ENCODE measurements at regions not wholly inside any gene's neighbourhood (a gene's known extent, or its start where the extent isn't known, plus 50 kb on each side); places are given as distances from the start of the nearest gene placed in this dataset.
A peak's percentile ranks its signal among the peaks of the same experiment; 100 is the strongest.

GRCh38 chrX:110425222-110426154 lies 66.8 kb downstream of the RTL9 start:
- no peaks in the 10 kb centered on the region for H3K36me3 Mint-ChIP-seq (ENCODE audit: unreplicated experiment)
- peaks cover 1% of the 10 kb centered on the region for H3K9me3 Mint-ChIP-seq (ENCODE audit: unreplicated experiment)
- peaks cover 2% of the 10 kb centered on the region for H3K27me3 Mint-ChIP-seq (ENCODE audit: unreplicated experiment)
- TF ChIP-seq CTCF (IDR thresholded peaks at IDR 0.05; ENCODE audit: partially characterized antibody, unreplicated experiment): no peak
- no peak for DNase-seq
- H3K27ac Mint-ChIP-seq (ENCODE audit: unreplicated experiment): no peak overlapping the region
- H3K4me1 Mint-ChIP-seq (ENCODE audit: low read depth, unreplicated experiment): no peaks in the 10 kb centered on the region
- no peak overlapping the region for H3K4me3 Mint-ChIP-seq (ENCODE audit: unreplicated experiment)

- Mint-ChIP-seq H3K36me3 (ENCODE audit: unreplicated experiment) (no peaks in the 10 kb centered on the region), H3K4me3 (ENCODE audit: unreplicated experiment) (no peak overlapping the region), H3K27me3 (ENCODE audit: unreplicated experiment) (peaks cover 2% of the 10 kb centered on the region), H3K4me1 (ENCODE audit: low read depth, unreplicated experiment) (peaks cover 1% of the 10 kb centered on the region), H3K27ac (ENCODE audit: unreplicated experiment) (no peak overlapping the region), H3K9me3 (ENCODE audit: unreplicated experiment) (peaks cover 1% of the 10 kb centered on the region)
- no peak for DNase-seq
- TF ChIP-seq CTCF (IDR thresholded peaks at IDR 0.05; ENCODE audit: partially characterized antibody, unreplicated experiment): no peak
Observed at GRCh38 chrX:110426155-110426504, 67.5 kb downstream of the RTL9 start.

GRCh38 chrX:110427076-110427475 lies 68.4 kb downstream of the RTL9 start:
- DNase-seq: no peak
- H3K36me3 Mint-ChIP-seq (ENCODE audit: unreplicated experiment): no peaks in the 10 kb centered on the region
- H3K9me3 Mint-ChIP-seq (ENCODE audit: unreplicated experiment): peaks cover 4% of the 10 kb centered on the region
- peaks cover 6% of the 10 kb centered on the region for H3K4me1 Mint-ChIP-seq (ENCODE audit: low read depth, unreplicated experiment)
- no peak overlapping the region for H3K4me3 Mint-ChIP-seq (ENCODE audit: unreplicated experiment)
- H3K27me3 Mint-ChIP-seq (ENCODE audit: unreplicated experiment): peaks cover 2% of the 10 kb centered on the region
- no peak overlapping the region for H3K27ac Mint-ChIP-seq (ENCODE audit: unreplicated experiment)
- no peak for TF ChIP-seq CTCF (IDR thresholded peaks at IDR 0.05; ENCODE audit: partially characterized antibody, unreplicated experiment)

GRCh38 chrX:110428144-110428543 lies 69.5 kb downstream of the RTL9 start:
- peaks cover 4% of the 10 kb centered on the region for H3K9me3 Mint-ChIP-seq (ENCODE audit: unreplicated experiment)
- DNase-seq: no peak
- peaks cover 10% of the 10 kb centered on the region for H3K4me1 Mint-ChIP-seq (ENCODE audit: low read depth, unreplicated experiment)
- no peak overlapping the region for H3K4me3 Mint-ChIP-seq (ENCODE audit: unreplicated experiment)
- no peak for TF ChIP-seq CTCF (IDR thresholded peaks at IDR 0.05; ENCODE audit: partially characterized antibody, unreplicated experiment)
- no peaks in the 10 kb centered on the region for H3K36me3 Mint-ChIP-seq (ENCODE audit: unreplicated experiment)
- peaks cover 2% of the 10 kb centered on the region for H3K27me3 Mint-ChIP-seq (ENCODE audit: unreplicated experiment)
- peak overlapping the region; percentile 43 for H3K27ac Mint-ChIP-seq (ENCODE audit: unreplicated experiment)

Data from glutamatergic neuron (in vitro differentiated cells).